ENCODE measurements at regions not wholly inside any gene's neighbourhood (a gene's known extent, or its start where the extent isn't known, plus 50 kb on each side); places are given as distances from the start of the nearest gene placed in this dataset.

- TF ChIP-seq ZNF263 (CRISPR knock-in tag; IDR thresholded peaks at IDR 0.05; ENCODE audit: low read depth) (no peak), CTCF (IDR thresholded peaks at IDR 0.05) (no peak), CREB1 (CRISPR knock-in tag; IDR thresholded peaks at IDR 0.05) (no peak), NR1H2 (CRISPR knock-in tag; IDR thresholded peaks at IDR 0.05) (no peak), ATF2 (CRISPR knock-in tag; IDR thresholded peaks at IDR 0.05; ENCODE audit: borderline replicate concordance, low read depth) (no peak), TP53 (CRISPR knock-in tag; IDR thresholded peaks at IDR 0.05) (no peak), MAX (CRISPR knock-in tag; IDR thresholded peaks at IDR 0.05) (no peak), ZNF121 (CRISPR knock-in tag; IDR thresholded peaks at IDR 0.05) (no peak), STAT6 (CRISPR knock-in tag; conservative IDR thresholded peaks at IDR 0.05; ENCODE audit: low read depth) (no peak), TCF7 (CRISPR knock-in tag; IDR thresholded peaks at IDR 0.05; ENCODE audit: low read depth) (no peak), MYBL2 (CRISPR knock-in tag; IDR thresholded peaks at IDR 0.05) (no peak)
These were observed 96.8 kb upstream of the BCAR3 start for GRCh38 chr1:93778457-93778856.

Measured in WTC11 (cell line).